Activated CD8-positive, alpha-beta T cell treated with anti-CD3 and anti-CD28 coated beads for 36 hours (primary cell): ENCODE measurements at regions not wholly inside any gene's neighbourhood (a gene's known extent, or its start where the extent isn't known, plus 50 kb on each side); places are given as distances from the start of the nearest gene placed in this dataset.

Source experiments
- ATAC-seq: fragments of 200-7000 bp; cut with Tn5 transposase; one replicate; pipeline ENCODE4 v1.10.0; 2021; ENCODE audit warnings: mild to moderate bottlenecking, moderate library complexity
- CTCF ChIA-PET: fragments of 350-600 bp; sonication (Branson Sonifier 250); formaldehyde crosslinking; loops from one replicate; lab custom pipeline; 2021; ENCODE audit warnings: antibody characterized with exemption; lab: Charles Lee
- POLR2A ChIA-PET: fragments of 350-600 bp; sonication (Branson Sonifier 250); formaldehyde crosslinking; loops from one replicate; lab custom pipeline; 2021; ENCODE audit warnings: antibody characterized with exemption; lab: Charles Lee
- DNase-seq: peaks from one replicate; pipeline ENCODE4 v3.0.0-alpha.2; 2020
- H3K27ac Mint-ChIP-seq: one replicate; pipeline ENCODE4 v1.8.0; 2021; ENCODE audit warnings: mild to moderate bottlenecking, mixed read lengths
- H3K27me3 Mint-ChIP-seq: one replicate; pipeline ENCODE4 v1.8.0; 2021; ENCODE audit warnings: mixed read lengths
- H3K36me3 Mint-ChIP-seq: one replicate; pipeline ENCODE4 v1.8.0; 2021; ENCODE audit warnings: low read depth, mixed read lengths
- H3K4me1 Mint-ChIP-seq: one replicate; pipeline ENCODE4 v1.8.0; 2021; ENCODE audit warnings: low read depth, mixed read lengths
- H3K4me3 Mint-ChIP-seq: one replicate; pipeline ENCODE4 v1.8.0; 2021; ENCODE audit warnings: mild to moderate bottlenecking, moderate library complexity, mixed read lengths
- H3K9me3 Mint-ChIP-seq: one replicate; pipeline ENCODE4 v1.8.0; 2021; ENCODE audit warnings: mixed read lengths
- intact Hi-C: fragments of 100-400 bp; cut with micrococcal nuclease; formaldehyde crosslinking; loops from one replicate; pipeline ENCODE4 v1.10.0; 2022
- TF ChIP-seq, protein P1 (sequence below): fragments of 200-600 bp; IDR thresholded peaks from one replicate; pipeline ENCODE4 v1.8.0; 2022; ENCODE audit warnings: antibody characterized with exemption, mild to moderate bottlenecking

GRCh38 chr3:111244760-111245159, 173.1 kb downstream of the NECTIN3 start:
- H3K27me3 Mint-ChIP-seq: no peaks in the 10 kb centered on the region
- H3K36me3 Mint-ChIP-seq: no peaks in the 10 kb centered on the region
- H3K27ac Mint-ChIP-seq: no peak overlapping the region
- ChIA-PET CTCF (interaction anchor here (0.9 kb wide), 1 partner anchor 723 kb away, joined by 3 read pairs; no protein-coding TSS in a partner anchor), POLR2A (no interaction called here)
- TF ChIP-seq, protein P1, sequence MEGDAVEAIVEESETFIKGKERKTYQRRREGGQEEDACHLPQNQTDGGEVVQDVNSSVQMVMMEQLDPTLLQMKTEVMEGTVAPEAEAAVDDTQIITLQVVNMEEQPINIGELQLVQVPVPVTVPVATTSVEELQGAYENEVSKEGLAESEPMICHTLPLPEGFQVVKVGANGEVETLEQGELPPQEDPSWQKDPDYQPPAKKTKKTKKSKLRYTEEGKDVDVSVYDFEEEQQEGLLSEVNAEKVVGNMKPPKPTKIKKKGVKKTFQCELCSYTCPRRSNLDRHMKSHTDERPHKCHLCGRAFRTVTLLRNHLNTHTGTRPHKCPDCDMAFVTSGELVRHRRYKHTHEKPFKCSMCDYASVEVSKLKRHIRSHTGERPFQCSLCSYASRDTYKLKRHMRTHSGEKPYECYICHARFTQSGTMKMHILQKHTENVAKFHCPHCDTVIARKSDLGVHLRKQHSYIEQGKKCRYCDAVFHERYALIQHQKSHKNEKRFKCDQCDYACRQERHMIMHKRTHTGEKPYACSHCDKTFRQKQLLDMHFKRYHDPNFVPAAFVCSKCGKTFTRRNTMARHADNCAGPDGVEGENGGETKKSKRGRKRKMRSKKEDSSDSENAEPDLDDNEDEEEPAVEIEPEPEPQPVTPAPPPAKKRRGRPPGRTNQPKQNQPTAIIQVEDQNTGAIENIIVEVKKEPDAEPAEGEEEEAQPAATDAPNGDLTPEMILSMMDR: no peak
- H3K4me1 Mint-ChIP-seq: peaks cover 5% of the 10 kb centered on the region
- H3K4me3 Mint-ChIP-seq: no peak overlapping the region
- DNase-seq (no peak), ATAC-seq (no peak)
- H3K9me3 Mint-ChIP-seq: peaks cover 11% of the 10 kb centered on the region
- intact Hi-C loops: no loop called here

- Mint-ChIP-seq H3K4me1 (peaks cover 3% of the 10 kb centered on the region), H3K27me3 (no peaks in the 10 kb centered on the region), H3K36me3 (no peaks in the 10 kb centered on the region), H3K27ac (no peak overlapping the region), H3K9me3 (peaks cover 9% of the 10 kb centered on the region), H3K4me3 (no peak overlapping the region)
- POLR2A ChIA-PET: no interaction called here
- TF ChIP-seq, protein P1: no peak
- DNase-seq (no peak), ATAC-seq (no peak)
- CTCF ChIA-PET: no interaction called here
- intact Hi-C loops: no loop called here
Measured at GRCh38 chr3:111246967-111247760, 175.5 kb downstream of the NECTIN3 start.

DNA sequence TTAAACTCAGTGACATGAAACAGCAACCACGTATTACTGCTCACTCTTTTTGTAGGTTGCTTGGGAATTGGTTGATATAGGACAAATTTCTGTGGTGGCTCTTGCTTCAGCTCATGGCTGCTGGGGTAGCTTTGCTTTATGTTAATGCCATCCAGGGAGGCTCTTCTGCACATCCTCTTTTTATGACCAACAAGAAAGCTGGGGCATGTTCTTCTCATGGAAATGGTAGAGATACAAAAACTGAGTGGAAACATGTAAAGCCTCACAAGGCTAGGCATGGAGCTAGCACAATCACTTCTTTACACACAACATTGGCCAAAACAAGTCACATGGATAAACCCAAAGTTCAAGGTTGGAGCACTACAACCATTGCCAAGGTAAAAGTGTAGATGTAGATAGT, 176.8 kb downstream of the NECTIN3 start:
- no peak overlapping the region for H3K27ac Mint-ChIP-seq
- no peak for DNase-seq
- H3K27me3 Mint-ChIP-seq: no peaks in the 10 kb centered on the region
- ATAC-seq: no peak
- H3K4me3 Mint-ChIP-seq: no peak overlapping the region
- ChIA-PET CTCF (no interaction called here), POLR2A (interaction anchor here (1.1 kb wide), 1 partner anchor 171 kb away, joined by 3 read pairs; no protein-coding TSS in a partner anchor)
- intact Hi-C loops: no loop called here
- H3K9me3 Mint-ChIP-seq: peaks cover 3% of the 10 kb centered on the region
- peaks cover 12% of the 10 kb centered on the region for H3K4me1 Mint-ChIP-seq
- TF ChIP-seq, protein P1: no peak
- H3K36me3 Mint-ChIP-seq: no peaks in the 10 kb centered on the region

DNA sequence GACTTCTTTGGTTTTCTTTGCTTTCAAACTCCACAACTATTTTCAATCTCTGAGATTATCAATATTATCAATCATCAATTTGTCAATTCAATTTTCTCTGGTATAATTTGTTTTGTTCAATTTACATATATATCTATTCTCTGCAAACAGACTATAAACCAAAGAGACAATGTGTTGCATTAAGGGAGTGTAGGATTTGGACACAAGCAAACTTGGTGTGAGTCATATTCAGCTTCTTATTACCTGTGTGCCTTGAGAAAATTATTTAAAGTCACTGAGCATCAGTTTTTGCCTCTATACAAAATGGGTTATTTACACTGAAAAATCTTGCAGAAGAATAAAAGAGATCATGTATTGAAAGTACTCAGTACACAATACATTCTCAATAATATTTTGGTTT, 177.8 kb downstream of the NECTIN3 start:
- TF ChIP-seq, protein P1: no peak
- DNase-seq (no peak), ATAC-seq (no peak)
- Mint-ChIP-seq H3K36me3 (no peaks in the 10 kb centered on the region), H3K9me3 (no peaks in the 10 kb centered on the region), H3K4me1 (peaks cover 21% of the 10 kb centered on the region), H3K4me3 (no peak overlapping the region), H3K27me3 (no peaks in the 10 kb centered on the region), H3K27ac (no peak overlapping the region)
- POLR2A ChIA-PET: interaction anchor here (1.1 kb wide), 1 partner anchor 170 kb away, joined by 3 read pairs; no protein-coding TSS in a partner anchor
- intact Hi-C loops: no loop called here
- CTCF ChIA-PET: no interaction called here

DNA sequence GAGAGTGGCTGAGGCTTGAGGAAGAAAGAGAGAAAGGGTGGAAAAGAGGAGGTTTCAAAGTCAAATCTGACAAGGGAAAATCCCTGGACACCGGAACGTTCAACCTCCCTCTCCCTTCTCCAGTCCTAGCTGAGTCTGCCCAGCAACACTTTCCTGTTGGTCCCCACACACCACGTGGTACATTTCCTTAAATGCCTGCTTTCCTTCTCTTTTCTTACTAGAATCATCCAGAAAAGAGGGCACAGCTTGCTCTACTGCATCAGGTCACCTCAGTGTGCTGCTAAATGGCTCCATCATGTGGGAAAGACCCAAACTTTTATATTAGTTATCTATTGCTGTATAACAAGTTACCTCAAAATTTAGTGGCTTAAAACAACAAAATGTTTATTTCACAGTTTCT, 181.2 kb downstream of the NECTIN3 start:
- CTCF ChIA-PET: interaction anchor here (0.7 to 1.0 kb wide), 3 partner anchors 11 to 287 kb away, joined by 3 to 4 read pairs (median 3); no protein-coding TSS in a partner anchor
- no peaks in the 10 kb centered on the region for H3K36me3 Mint-ChIP-seq
- H3K4me3 Mint-ChIP-seq: no peak overlapping the region
- DNase-seq (no peak), ATAC-seq (no peak)
- intact Hi-C loops: loop anchor here (5.0 kb wide), 1 partner anchor 75 kb away; no protein-coding TSS in a partner anchor
- H3K9me3 Mint-ChIP-seq: no peaks in the 10 kb centered on the region
- peaks cover 22% of the 10 kb centered on the region for H3K4me1 Mint-ChIP-seq
- peaks cover 2% of the 10 kb centered on the region for H3K27me3 Mint-ChIP-seq
- TF ChIP-seq, protein P1: no peak
- POLR2A ChIA-PET: no interaction called here
- H3K27ac Mint-ChIP-seq: no peak overlapping the region
